ENCODE measurements at regions not wholly inside any gene's neighbourhood (a gene's known extent, or its start where the extent isn't known, plus 50 kb on each side); places are given as distances from the start of the nearest gene placed in this dataset.

DNA sequence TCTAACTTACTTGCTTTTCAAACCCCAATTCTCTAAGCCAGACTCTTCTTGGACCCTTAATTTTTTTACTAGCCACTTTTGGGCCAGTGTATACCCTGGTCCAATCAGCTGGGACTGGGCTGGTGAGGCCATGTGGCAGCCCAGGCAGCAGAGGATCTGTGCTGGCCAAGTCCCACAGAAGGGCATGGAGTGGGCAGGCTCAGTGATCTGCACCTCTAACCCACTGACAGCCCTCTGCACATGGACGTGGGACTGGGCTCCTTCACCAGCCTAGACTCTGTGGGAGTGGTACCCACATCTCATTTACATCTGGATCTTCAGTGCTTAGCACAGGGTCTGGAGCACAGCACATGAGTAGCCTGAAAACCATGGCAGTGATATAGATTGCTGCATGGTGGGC lies 56.1 kb upstream of the PRR23C start:
- TF ChIP-seq, protein P1, sequence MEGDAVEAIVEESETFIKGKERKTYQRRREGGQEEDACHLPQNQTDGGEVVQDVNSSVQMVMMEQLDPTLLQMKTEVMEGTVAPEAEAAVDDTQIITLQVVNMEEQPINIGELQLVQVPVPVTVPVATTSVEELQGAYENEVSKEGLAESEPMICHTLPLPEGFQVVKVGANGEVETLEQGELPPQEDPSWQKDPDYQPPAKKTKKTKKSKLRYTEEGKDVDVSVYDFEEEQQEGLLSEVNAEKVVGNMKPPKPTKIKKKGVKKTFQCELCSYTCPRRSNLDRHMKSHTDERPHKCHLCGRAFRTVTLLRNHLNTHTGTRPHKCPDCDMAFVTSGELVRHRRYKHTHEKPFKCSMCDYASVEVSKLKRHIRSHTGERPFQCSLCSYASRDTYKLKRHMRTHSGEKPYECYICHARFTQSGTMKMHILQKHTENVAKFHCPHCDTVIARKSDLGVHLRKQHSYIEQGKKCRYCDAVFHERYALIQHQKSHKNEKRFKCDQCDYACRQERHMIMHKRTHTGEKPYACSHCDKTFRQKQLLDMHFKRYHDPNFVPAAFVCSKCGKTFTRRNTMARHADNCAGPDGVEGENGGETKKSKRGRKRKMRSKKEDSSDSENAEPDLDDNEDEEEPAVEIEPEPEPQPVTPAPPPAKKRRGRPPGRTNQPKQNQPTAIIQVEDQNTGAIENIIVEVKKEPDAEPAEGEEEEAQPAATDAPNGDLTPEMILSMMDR (IDR thresholded peaks at IDR 0.05) = no peak
- TF ChIP-seq, protein P2, sequence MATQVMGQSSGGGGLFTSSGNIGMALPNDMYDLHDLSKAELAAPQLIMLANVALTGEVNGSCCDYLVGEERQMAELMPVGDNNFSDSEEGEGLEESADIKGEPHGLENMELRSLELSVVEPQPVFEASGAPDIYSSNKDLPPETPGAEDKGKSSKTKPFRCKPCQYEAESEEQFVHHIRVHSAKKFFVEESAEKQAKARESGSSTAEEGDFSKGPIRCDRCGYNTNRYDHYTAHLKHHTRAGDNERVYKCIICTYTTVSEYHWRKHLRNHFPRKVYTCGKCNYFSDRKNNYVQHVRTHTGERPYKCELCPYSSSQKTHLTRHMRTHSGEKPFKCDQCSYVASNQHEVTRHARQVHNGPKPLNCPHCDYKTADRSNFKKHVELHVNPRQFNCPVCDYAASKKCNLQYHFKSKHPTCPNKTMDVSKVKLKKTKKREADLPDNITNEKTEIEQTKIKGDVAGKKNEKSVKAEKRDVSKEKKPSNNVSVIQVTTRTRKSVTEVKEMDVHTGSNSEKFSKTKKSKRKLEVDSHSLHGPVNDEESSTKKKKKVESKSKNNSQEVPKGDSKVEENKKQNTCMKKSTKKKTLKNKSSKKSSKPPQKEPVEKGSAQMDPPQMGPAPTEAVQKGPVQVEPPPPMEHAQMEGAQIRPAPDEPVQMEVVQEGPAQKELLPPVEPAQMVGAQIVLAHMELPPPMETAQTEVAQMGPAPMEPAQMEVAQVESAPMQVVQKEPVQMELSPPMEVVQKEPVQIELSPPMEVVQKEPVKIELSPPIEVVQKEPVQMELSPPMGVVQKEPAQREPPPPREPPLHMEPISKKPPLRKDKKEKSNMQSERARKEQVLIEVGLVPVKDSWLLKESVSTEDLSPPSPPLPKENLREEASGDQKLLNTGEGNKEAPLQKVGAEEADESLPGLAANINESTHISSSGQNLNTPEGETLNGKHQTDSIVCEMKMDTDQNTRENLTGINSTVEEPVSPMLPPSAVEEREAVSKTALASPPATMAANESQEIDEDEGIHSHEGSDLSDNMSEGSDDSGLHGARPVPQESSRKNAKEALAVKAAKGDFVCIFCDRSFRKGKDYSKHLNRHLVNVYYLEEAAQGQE (IDR thresholded peaks at IDR 0.05; ENCODE audit: insufficient read depth in 1 of 2, low read depth in 2 of 2, low read length in 1 of 2) = no peak
- TF ChIP-seq TCF7L2 (IDR thresholded peaks at IDR 0.05; ENCODE audit: low read depth, low read length) (no peak), POLR2AphosphoS5 (IDR thresholded peaks at IDR 0.05; ENCODE audit: low read depth, low read length) (no peak), SIN3A (IDR thresholded peaks at IDR 0.05; ENCODE audit: borderline replicate concordance, insufficient read depth, low read depth, low read length) (no peak)

Data from Panc1 (cell line).